ENCODE measurements at regions not wholly inside any gene's neighbourhood (a gene's known extent, or its start where the extent isn't known, plus 50 kb on each side); places are given as distances from the start of the nearest gene placed in this dataset.

GRCh38 chr6:176766-177165 is 115.5 kb upstream of the DUSP22 start:
- TF ChIP-seq CTCF (conservative IDR thresholded peaks at IDR 0.05; ENCODE audit: low read depth, low read length), result no peak
- TF ChIP-seq EZH2 (IDR thresholded peaks at IDR 0.05; ENCODE audit: low read length, unreplicated experiment), result no peak
- TF ChIP-seq EZH2phosphoT487 (IDR thresholded peaks at IDR 0.05; ENCODE audit: borderline replicate concordance, low read length), result no peak
